Caki2 (cell line): ENCODE measurements at regions not wholly inside any gene's neighbourhood (a gene's known extent, or its start where the extent isn't known, plus 50 kb on each side); places are given as distances from the start of the nearest gene placed in this dataset.

Experiments
- DNase-seq: peaks from one replicate; pipeline ENCODE4 v3.0.0-alpha.2; 2015; ENCODE audit warnings: low read depth
- in situ Hi-C: cut with HindIII; loops from 2 replicates; pipeline ENCODE4 v1.10.0; 2016; ENCODE audit warnings: low sequenced_read_pairs, low pct_unique_long_range_greater_than_20kb, mixed read lengths

DNA sequence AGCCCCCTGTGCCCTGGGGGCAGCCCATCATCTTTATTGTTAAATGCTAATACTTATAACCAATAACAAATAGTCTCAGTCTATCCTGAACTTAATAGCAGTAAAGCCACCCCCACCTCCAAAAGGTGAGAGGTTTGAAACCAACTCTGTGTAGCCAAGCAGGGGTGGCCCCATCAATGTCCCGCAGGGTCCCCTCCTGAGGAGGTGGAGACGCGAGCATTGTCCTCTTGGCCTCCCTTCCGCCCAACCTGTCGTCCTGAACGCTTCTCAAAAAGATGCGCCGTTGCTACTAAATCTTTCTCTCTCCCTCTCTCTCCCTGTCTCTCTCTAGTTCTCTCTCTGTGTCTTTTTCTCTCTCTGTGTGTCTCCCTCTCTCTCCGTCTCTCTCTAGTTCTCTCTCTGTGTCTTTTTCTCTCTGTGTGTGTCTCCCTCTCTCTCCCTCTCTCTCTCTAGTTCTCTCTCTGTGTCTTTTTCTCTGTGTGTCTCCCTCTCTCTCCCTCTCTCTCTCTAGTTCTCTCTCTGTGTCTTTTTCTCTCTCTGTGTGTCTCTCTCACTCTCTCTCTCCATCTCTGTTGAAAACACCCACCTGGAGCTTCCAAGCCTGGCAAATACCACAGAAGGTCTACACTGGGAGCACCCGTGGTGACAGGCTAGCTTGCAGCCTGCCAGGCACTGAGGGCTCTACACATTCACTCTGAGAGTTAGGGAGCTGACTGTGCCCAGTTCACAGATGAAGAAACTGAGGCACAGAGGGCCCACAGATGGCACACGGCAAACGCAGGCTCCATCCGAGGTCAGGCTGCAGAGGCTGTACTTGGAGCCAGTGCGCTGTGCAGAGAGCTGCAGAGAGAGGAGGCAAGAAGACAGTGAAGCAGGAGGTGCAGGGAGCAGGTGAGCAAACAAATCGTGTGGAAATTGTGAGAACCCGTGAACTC is 185.9 kb downstream of the C16orf95 start:
- in situ Hi-C loops = no loop called here
- DNase-seq = no peak

DNA sequence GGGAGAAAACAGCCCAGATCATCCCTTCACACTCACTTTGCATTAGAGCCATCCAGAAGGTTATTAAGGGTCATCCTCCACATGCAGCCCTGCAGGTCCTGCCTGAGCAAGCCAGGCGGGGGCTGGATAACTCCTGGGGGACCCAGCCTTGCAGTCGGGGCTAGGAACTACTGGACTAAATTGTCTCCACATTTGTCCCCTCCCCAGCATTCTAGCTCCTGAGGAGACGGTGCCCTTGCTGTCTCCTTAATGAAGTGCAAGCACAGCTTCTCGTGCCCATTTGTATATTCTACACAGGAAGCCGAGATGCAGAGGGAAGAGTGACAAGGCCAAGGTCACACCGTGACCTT is 185.2 kb downstream of the C16orf95 start:
- DNase-seq = no peak
- in situ Hi-C loops = no loop called here

DNA sequence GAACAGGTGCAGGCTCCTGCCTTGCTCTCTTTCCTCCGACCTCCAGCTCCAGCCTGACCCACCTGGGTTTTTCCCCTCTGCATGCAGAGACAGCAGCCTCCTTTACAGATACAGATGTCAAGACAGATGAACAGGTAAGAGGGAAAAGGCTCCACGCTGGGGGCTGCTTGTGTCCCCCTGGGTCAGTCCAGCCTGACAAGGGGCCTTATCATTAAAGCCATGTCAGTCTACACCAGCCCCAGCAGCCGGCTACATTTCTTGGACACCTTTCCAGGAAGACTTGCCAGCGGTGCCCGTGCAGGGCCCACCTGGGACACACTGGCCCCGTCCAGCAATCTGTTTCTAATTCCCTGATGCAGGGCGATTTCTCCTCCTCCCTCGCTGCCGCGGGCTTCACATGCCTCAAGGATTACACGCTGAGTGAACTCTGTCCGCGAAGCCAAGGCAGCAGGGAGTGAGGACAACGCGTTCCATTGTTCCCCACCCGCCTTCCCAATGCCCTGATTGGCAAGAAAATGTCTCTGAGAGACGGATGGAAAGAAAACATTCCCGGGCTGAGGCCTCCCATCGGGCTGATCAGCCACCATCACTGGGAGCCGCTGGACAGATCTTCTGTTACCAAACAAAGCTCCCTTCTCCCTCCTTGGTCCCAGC is 184.7 kb downstream of the C16orf95 start:
- in situ Hi-C loops = no loop called here
- DNase-seq = no peak

DNA sequence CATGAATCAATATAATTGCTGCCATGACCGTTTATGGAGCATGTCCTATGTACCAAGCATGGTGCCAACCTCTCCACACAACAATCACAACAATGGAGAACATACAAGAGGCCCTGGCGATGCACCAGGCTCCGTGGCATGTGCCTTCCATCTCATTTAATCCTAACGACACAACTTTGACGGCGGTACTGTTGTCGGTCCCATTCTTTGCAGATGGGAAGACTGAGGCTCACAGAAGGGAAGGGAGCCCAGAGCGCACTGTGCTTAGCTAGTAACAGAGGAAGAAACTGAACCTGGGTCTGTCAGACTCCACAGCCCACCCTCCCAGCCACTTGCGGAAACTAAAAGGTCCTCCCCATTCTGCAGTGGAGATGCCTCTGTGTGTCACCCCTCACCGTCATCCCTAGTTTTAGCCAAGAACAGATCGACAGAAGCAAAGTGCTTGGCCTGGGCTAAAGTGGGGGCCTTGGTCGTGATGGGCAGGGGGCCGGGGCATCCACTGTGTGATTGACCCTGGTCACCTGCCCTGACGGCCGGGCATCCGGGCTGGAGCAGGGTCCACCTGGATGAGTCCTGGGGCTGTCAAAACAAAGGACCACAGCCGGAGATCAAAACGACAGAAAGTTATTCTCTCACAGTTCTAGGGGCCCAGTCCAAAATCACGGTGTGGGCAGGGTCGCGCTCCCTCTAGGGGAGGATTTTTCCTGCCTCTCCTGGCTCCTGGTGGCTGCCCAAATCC is 183.9 kb downstream of the C16orf95 start:
- in situ Hi-C loops = no loop called here
- no peak for DNase-seq

DNA sequence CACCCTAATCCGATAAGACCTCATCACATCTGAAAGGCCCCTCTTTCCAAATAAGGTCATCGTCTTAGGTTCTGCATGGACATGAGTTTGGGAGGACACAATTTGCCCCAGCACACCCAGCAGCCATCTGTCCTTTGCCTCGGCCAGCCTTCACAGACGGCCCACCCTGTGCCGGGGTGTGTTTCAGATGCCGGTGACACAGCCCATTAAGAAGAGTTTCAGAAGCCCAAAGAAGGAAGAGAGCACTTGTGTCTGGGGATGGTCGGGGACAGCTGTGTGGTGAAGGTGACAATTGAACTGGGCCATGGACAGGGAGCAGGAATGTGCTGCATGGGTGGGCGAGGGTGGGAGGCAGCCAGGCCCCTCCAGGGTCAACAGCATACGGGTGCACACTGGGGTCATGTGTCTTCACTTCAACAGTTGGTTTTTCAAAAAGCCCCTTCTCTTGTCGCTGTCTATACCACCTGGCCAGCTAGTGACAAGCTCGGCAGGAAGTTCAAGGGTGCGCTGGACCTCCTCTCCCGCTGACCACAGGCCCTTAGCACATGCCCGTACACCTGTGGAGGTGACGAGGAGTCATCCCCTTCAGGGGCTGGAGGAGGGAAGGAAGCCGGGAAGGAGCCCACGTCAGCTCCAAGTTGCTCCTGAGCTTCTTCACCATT is 183.1 kb downstream of the C16orf95 start:
- in situ Hi-C loops = no loop called here
- no peak for DNase-seq

DNA sequence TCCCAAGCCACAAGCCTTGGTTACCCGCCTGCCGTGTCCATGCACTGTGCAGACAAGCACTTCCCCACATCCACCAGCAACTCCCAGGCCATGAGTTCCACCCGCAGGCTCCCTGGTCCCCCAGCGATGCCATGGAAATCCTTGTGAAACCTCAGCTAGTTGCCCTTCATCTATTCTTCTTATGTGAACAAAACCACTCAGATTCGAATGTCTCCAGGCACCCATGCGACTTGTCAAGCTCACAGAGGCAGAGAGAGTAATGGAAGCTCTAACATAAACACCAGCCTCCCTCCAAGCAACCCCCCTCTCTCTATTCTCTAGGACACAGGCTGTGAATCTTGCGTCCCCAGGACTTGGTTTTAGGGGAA is 182.6 kb downstream of the C16orf95 start:
- in situ Hi-C loops = no loop called here
- DNase-seq = no peak

DNA sequence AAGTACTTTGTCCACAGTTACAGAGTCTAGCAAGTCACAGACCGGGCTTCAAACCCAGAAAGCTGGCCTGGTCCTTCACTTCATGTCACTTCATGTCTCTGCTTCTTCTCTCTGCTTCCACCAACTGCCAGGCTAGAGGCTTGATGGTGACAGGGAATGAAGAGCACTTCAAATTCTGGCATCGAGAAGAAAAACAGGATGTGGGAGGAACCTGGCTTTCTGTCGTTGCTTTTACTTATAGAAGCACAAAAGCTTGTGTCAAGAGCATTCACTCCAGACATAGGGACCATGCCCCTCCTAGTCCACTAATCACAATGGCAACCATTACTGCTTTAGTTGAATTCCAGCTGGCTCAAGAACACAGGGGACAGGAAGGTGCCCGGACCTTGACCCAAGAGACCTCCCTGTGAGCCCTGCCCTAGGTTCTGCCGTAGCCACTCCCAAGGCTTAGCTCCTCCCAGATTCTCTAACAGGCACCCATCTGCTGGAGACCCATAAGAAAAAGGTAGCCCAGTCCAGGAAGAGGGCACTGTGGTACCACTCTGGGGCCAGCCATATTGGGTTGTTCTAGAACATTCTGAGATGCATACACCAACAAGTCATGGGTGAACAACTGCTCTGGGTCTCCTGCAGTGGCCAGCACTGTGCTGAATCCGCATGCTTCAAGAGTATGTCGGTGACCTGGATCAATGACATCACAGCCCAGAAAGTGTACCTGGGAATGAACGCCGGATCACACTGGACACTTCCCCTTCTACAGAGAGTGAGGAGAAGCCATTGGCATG is 181.8 kb downstream of the C16orf95 start:
- in situ Hi-C loops = no loop called here
- no peak for DNase-seq

DNA sequence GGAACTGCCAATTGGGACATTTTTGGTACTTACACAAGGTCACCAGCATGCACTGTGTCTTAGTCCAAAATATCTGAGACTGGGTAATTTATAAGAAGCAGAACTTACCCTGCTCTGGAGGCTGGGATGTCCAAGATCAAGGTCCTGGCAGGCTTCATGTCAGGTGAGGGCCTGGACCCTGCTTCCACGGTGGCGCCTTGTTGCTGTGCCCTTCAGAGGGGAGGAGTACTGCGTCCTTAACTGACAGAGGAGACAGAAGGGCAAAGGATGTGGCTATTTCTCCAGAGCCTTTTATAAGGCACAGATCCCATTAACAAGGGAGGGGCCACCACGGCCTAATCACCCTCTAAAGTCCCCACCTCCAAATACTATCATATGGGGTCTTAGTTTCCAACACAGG is 178.9 kb downstream of the C16orf95 start:
- in situ Hi-C loops = no loop called here
- DNase-seq = no peak

DNA sequence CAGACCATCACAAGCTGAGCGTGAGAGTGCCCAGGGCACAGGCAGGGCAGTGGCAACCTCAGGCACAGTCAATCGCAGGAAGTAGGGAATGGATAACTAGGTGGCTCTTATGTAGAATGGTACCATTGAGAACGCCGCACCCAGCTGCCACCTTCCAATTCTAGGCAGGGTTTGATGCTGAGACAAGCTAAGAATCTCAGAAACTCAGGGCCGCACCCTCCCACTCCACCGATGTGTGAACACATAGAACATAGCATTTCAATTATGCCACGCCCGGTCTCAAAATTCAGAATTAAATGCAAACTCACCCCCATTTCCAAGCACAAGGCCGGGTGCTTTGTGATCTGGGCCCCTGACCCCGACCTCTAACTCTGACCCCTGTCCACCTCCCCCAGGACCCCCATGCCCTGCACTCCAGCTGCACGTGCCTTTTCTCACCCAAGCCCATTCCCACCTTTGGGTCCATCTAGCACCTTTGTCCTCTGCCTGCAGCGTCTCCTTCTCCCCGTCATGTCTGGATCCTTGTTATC is 178.4 kb downstream of the C16orf95 start:
- in situ Hi-C loops = no loop called here
- DNase-seq = no peak

DNA sequence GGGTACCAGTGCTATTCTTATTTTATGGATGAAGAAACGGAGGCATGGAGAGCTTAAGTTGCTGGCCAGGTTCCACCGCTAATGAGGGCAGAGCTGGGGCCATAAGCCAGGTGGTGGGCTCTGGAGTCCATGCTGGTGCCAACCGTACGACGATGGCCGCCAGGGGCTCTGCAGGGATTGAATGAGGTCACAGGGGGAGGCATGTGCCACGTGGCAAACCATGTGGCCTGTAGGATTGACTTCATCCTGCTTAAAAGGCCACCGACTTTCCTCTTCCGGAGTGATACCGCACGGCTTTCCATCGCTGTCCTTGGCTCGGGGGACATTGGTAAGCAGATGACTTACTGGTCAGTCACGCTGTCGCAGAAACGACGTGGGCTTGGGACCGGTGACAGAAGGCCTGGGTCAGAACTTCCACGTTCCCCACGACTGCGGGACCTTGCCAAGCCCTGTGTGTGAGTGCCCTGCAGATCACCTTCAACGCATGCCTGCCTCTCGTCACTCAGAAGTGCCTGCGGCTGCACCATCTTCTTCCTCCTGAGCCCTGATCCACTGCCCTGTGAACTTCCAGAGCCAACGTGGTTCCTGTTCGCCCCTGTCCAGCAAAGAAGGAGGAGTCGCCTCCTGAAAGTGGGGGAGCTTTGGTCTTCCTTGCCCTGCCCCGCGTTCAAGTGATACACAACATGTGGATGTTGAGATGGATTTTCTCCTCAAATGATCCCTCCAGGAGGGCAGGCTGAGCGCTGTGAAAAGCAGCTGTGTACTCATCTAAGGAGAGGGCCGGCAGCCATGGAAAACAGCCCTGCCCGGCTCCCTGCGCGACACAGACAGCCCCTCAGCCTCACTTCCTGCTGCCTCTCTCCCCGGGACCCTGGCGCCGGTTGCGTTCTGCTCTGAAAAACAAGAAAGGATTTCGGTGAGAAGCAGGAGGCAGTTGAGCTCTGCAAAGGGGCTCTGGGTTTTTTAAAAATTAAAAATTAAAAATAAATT is 176.7 kb downstream of the C16orf95 start:
- in situ Hi-C loops = no loop called here
- no peak for DNase-seq

DNA sequence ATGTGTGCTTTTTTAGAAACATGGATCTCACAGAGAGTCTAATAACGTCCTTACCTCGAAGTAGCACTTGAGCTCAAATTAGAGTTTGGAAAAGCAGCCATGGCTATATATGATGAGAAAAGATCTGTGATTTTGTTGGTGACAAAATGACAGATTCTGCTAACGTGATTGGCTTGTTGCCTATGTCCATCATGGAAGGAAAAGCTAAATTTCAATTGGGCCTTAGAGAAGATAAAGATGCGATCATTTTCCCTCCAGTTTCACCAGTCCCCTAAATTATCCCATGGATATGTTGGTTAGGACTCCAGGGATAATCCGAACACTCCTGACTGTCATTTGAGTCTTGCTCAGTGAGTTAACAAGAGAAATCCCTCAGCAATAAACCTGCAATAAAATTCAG is 175.8 kb downstream of the C16orf95 start:
- in situ Hi-C loops = no loop called here
- no peak for DNase-seq

DNA sequence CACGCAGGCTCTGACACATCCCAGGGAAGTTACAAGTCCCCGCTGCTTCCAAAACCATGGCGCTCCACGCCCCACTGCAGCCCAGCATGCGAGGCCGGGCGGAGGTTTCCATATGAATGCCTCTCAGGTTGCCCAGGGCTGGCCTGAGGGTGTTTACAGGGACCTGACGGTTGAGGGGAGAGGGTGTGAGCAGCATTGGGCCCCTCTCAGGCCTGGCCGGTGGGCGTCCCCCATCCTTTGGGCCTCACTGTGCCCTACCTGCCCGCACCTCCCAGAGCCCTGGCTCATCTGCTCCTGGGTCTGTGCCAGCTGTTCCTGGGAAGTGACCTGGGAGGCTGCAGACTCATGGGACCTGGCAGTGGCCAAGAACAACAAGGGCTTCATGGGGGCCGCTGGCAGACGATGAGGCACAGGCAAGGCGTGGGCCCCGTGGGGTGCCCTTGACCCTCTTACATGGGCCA is 173.5 kb downstream of the C16orf95 start:
- in situ Hi-C loops = no loop called here
- no peak for DNase-seq

DNA sequence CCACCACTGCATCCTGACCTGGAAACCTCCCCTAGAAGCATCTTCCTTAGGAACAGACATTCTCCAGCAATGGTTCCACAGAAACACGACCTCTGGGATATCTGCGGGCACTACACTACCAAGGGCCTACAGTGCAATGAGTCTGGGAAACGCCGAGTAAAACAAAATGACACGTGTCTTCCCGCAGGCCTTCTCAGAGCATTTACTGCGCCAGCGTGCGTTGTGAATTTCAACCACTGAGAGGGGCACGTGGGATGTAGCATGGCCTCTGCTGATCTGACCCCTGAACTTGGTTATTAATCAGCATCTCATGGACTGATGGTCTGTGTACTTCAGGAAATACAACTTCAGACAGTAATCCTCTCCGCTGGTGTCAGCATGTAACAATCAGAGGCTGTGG is 173.0 kb downstream of the C16orf95 start:
- DNase-seq = no peak
- in situ Hi-C loops = no loop called here

DNA sequence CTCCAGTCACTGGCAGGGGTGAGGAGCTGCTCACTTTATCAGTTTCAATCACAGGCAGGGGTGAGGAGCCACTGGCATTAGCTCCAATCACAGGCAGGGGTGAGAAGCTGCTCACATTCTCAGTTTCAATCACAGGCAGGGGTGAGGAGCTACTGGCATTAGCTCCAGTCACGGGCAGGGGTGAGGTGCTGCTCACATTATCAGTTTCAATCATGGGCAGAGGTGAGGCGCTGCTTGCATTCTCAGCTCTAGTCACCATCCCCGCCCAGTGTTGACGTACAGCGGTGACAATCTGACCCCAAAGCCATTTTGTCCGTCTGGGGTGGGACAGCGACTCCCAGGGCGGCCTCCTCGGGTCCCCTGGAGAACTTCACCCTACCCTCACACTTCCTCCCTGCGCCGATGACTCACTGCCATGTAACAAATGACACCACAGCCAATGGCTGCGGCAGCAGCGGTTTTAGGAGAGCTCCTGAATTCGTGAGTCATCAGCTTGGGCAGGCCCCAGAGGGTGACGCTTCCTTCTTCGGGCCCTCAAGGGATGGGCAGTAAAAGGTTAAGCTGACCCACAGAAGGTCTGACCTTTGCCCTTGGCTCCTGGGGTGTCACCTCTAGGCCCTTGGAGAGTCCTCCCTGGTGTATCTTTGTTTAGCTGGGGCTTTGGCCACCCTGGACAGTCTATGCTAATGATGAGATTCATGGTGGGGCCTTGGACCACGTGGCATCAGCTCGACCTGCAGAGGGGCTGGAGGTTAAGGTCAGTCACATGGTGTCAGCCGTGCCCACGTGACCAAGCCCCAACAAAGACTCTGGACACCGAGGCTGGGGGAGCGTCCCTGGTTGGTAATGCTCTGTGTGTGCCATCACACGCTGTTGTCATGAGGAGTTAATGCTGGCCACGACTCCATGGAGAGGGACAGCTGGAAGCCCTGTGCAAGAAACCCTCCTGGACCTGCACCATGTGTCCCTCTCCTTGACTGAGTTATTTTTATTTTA is 171.7 kb downstream of the C16orf95 start:
- DNase-seq = no peak
- in situ Hi-C loops = no loop called here

DNA sequence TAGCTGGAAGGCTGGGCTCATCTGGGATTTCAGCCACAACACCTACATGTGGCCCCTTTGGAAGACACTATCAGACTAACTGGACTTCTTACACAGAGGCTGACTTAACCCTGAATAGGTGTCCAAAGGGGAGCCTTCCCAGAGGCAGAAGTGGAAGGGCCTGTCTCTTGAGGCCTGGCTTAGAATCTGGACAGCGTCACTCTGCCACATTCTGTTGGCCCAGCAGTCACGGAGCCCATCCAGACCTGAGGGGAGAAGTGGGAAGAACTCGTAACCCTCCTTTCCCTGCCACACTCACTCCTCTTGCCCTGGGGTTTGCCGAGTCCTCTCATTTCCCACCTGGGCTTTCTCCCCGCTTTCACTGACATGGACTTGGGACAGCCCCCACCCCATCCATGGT is 170.5 kb downstream of the C16orf95 start:
- in situ Hi-C loops = no loop called here
- no peak for DNase-seq

DNA sequence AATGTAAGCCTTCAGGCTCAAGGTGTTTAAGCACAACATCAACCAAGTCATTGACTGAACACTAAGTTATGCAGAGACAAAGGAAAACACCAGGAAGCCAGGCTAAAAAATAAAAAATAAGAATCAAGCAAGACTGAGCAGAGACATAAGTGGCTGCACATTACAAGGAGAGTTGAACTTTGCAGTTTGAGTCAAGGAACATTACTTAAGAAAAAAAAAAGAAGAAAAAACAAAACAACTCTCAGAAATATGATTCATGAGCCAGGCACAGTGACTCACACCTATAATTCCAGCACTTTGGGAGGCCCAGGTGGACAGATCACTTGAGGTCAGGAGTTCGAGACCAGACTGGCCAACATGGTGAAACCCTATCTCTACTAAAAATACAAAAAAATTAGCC is 168.1 kb downstream of the C16orf95 start:
- in situ Hi-C loops = no loop called here
- DNase-seq = peak; percentile 30
